Activated gamma-delta T cell treated with anti-CD3 and anti-CD28 coated beads, Interleukin-2, amount 50 U/mL, for 16 hours (primary cell): ENCODE measurements at regions not wholly inside any gene's neighbourhood (a gene's known extent, or its start where the extent isn't known, plus 50 kb on each side); places are given as distances from the start of the nearest gene placed in this dataset.
A peak's percentile ranks its signal among the peaks of the same experiment; 100 is the strongest.
"Not testable (repeated sequence)": the region's sequence is repeated elsewhere in the genome, so short reads cannot be mapped to it uniquely, and the experiment has no call there.

ENCODE experiments used
- DNase-seq: peaks from one replicate; pipeline ENCODE4 v3.0.0-alpha.2; 2020; ENCODE audit warnings: low read depth

DNA sequence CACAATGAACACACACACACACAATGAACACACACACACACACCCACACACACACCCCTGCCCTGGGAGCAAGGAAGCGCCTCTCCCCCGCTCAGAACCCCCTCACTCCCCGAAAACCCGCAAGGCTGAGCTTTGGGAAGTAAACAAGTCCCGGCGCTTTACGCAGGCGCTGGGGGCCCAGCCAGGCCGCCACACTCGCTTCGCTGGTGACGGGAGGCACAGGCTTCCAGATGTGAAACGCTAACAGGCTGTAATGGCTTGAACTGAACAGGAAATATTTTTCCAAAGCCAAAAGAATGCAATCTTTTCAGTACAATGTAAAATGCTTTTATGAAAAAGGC, 122.7 kb upstream of the IGF1R start:
- DNase-seq, result no peak

DNA sequence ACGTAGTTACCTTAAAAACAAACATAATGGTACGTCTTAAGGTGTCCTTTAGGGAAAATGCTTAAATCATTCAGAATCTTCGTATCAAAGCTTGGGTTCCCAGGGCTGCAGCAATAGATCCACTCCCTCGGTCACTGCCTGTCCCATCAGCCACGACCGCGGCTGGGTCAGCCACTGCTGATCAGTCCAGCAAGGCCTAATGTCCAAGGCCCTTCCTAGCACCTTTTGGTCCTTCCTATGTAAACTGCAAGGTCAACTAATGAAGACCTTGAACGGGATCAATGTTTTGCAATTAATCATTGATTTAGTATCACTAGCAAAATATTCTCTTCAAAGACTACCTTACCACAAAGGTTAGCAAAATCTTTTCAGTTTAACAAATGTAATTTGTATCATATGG, 122.2 kb upstream of the IGF1R start:
- DNase-seq, result no peak

GRCh38 chr15:98528046-98528725, 120.2 kb upstream of the IGF1R start:
- DNase-seq, result no peak

DNA sequence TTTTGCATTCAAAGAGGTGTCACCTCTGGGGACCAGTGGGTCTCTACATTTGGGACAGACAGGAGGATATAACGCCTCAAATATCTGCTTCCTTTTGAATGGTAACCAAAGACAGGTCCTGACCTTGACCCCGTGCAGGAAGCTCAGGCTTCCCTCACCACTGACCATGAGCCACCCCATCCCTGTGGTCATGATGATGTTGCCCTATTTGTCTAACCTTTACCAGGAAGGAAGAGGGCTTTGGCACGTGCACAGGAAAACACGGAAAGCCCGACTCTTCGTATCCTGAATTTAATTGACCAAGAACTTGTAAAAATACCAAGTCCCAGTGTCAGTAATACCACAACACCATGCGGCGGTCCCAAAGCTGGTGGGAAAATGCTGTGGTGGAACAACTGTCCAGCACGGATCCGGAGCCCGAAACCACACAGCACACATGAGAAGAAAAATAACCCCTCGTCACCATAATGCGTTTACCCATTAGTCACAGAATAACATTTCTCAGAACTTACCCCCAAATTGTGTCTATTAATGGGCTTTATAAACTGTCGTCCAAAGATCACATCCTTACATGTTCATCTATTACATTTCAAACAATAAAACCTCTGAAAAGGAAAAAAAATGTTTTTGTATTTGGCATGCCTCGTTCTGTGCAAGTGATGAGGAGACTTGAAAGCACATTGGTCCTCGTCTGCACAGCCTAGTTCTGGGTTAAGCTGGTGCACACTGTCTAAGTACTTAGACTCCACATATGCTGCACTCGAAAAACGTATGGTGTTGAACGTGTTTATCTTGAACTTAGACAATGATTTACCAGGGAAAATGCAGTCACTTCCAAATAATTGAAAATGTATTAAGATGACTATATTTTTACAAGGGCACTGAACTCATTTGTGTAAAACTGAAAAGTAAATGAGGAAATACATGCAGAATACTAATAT, 118.9 kb upstream of the IGF1R start:
- DNase-seq, result no peak

DNA sequence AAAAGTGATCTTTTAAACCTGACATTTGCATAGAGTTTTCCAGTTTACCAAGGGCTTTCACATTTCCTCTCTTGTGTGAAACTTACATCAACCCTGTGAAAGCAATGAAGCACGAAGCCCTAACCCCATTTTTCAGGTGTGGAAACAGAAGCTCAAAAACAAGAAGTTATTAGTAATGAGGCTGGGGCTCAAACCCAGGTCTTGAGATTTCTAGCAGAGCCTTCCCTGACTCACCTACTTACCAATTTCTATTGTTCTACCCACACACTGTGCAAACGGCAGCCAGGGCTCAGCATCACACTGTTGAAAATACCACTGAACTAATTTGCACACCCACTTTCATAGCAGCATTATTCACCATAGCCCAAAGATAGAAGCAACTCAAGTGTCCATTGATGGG, 117.8 kb upstream of the IGF1R start:
- no peak for DNase-seq

DNA sequence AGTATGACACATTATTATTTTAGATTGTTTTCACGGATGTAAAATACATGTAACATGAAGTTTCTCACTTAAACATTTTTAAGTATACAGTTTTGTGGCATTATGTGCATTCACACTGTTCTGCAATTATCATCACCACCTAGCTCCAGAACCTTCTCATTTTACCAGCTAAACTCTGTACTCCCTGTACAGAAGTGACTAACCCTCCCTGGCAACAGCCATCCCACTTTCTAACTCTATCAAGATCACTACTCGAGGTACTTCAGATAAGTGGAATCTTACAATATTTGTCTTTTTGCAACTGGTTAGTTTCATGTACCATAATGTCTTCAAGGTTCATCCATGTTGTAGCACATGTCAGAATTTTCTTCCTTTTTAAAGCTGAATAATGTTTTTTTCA, 116.3 kb upstream of the IGF1R start:
- DNase-seq, result no peak

DNA sequence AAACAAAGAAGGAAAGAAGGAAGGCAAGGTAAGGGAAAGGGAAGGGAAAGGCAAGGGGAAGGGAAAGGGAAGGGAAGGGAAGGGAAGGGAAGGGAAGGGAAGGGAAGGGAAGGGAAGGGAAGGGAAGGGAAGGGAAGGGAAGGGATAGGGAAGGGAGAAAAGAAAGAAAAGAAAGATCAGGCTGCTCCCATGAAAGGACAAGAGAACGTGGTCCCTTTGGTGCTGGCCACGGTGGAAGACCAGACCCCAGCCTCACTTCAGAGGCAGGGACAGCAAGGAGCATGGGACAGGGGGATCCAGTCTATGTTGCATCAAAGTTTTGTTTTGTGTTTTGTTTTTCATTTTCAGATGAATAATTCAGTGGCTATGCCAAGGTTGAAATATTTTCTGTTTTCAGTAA, 111.4 kb upstream of the IGF1R start:
- DNase-seq, result no peak

- DNase-seq, result no peak
Observed at GRCh38 chr15:98537516-98538060, 110.8 kb upstream of the IGF1R start.

DNA sequence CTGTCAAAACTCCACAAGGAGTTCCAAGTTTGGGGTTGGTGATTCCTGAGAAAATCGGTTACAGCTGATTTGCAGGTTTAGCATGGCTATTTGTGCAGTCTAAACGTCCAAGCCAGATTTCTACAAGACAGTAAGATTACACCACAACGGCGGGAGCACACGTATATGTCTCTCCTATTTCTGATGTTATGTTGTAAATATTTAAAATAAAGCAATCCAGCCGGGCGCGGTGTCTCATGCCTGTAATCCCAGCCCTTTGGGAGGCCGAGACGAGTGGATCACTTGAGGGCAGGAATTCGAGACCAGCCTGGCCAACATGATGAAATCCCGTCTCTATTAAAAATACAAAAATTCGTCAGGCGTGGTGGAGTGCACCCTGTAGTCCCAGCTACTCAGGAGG, 106.8 kb upstream of the IGF1R start:
- DNase-seq, result no peak

GRCh38 chr15:98543237-98543636, 105.1 kb upstream of the IGF1R start:
- DNase-seq, result no peak

GRCh38 chr15:98546329-98546728, 102.0 kb upstream of the IGF1R start:
- no peak for DNase-seq

GRCh38 chr15:98547275-98547674, 101.1 kb upstream of the IGF1R start:
- no peak for DNase-seq

- no peak for DNase-seq
Observed at GRCh38 chr15:98547741-98548138, 100.6 kb upstream of the IGF1R start.

DNA sequence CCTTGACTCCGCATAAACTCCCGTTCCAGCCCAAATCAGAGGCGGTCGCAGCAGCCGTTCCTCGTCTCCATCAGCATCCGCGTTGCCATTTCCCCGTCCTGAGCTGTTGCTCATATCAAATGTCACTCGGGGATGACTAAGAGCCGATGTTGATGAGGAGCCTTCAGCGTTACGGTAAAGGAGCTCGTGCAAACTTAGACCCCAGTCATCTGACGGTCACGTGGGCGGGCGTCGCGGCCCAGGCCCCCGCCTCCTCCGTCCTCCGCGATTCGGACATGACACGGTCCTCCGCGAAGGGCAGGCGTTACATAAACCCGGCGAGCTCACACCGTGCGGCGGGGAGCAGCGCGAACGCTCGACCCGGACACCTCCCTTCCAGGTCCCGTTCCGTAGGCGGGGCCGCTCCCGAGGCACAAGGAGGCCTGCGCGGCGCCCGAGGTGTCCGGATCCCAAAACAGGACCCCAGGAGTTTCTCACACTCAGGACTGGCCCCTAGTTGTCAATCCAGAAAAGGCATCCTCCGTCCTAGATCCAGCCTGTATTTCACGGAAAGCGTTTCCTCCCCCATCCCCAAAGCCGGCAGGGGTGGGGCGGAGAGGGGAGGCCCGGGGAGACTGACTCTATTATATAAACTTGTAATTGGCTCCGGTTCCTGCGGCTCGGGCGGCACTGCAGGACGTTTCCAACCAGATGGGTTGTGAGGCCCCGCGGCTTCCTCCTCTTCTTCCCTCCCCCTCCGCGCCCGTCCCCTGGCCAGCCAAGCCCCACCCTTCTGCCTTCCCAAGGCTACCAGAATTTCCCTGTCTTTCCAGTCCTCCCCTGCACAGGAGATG, 100.0 kb upstream of the IGF1R start:
- DNase-seq, result peak; percentile 16

GRCh38 chr15:98549003-98549402, 99.3 kb upstream of the IGF1R start:
- DNase-seq, result no peak

- no peak for DNase-seq
Observed at GRCh38 chr15:98549741-98550140, 98.6 kb upstream of the IGF1R start.

GRCh38 chr15:98550363-98550762, 98.0 kb upstream of the IGF1R start:
- DNase-seq, result not testable (repeated sequence)

- DNase-seq, result no peak
Observed at GRCh38 chr15:98551936-98552562, 96.3 kb upstream of the IGF1R start.

- DNase-seq, result no peak
Observed at GRCh38 chr15:98554272-98555172, 93.8 kb upstream of the IGF1R start.

DNA sequence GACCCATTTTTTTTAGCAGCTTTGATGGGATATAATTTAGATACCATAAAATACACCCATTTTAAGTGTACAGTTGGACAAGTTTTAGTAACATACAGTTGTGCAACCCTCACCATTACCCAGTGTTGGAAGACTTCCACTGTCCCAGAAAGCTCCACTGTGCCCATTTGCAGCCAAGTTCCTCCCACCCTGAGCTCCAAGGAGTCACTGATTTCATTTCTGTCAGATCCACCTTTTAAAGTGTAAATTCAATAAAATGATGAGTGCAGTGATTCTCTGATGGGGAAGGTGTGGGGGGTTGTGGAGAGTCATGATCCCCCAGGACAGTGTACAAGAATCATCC, 93.2 kb upstream of the IGF1R start:
- DNase-seq, result no peak

- DNase-seq, result no peak
Observed at GRCh38 chr15:98556321-98556720, 92.0 kb upstream of the IGF1R start.
